Naive B cell (primary cell): ENCODE measurements at regions not wholly inside any gene's neighbourhood (a gene's known extent, or its start where the extent isn't known, plus 50 kb on each side); places are given as distances from the start of the nearest gene placed in this dataset.
A peak's percentile ranks its signal among the peaks of the same experiment; 100 is the strongest.

Experiments
- ATAC-seq, 2 donors: fragments of 150-1000 bp; cut with Tn5 transposase; 2 replicates each; pipeline ENCODE4 v1.10.0; 2021; ENCODE audit warnings: low read depth in 2 of 2, mild to moderate bottlenecking in 2 of 2, moderate library complexity in 2 of 2
- DNase-seq: peaks from one replicate; pipeline ENCODE4 v3.0.0; 2022
- H3K27ac Mint-ChIP-seq, 6 donors: one replicate each; pipeline ENCODE4 v1.8.0; 2020 to 2022; ENCODE audit warnings: mild to moderate bottlenecking in 6 of 6, mixed read lengths in 6 of 6, moderate library complexity in 5 of 6, inconsistent platforms in 2 of 6
- H3K27me3 Mint-ChIP-seq, 3 donors: one replicate each; pipeline ENCODE4 v1.8.0; 2021 to 2022; ENCODE audit warnings: mixed read lengths in 3 of 3, mild to moderate bottlenecking in 1 of 3
- H3K36me3 Mint-ChIP-seq, 2 donors: one replicate each; pipeline ENCODE4 v1.8.0; 2020 to 2022; ENCODE audit warnings: mixed read lengths in 2 of 2, inconsistent platforms in 1 of 2, mild to moderate bottlenecking in 1 of 2
- H3K4me1 Mint-ChIP-seq, 3 donors: one replicate each; pipeline ENCODE4 v1.8.0; 2020 to 2022; ENCODE audit warnings: mixed read lengths in 3 of 3, inconsistent platforms in 1 of 3, mild to moderate bottlenecking in 1 of 3, moderate library complexity in 1 of 3
- H3K4me3 Mint-ChIP-seq, 8 donors: one replicate each; pipeline ENCODE4 v1.8.0; 2020 to 2022; ENCODE audit warnings: mild to moderate bottlenecking in 8 of 8, mixed read lengths in 8 of 8, moderate library complexity in 8 of 8, inconsistent platforms in 2 of 8
- H3K9me3 Mint-ChIP-seq, 7 donors: one replicate each; pipeline ENCODE4 v1.8.0; 2020 to 2022; ENCODE audit warnings: mixed read lengths in 7 of 7, mild to moderate bottlenecking in 5 of 7, inconsistent platforms in 2 of 7, moderate library complexity in 1 of 7

DNA sequence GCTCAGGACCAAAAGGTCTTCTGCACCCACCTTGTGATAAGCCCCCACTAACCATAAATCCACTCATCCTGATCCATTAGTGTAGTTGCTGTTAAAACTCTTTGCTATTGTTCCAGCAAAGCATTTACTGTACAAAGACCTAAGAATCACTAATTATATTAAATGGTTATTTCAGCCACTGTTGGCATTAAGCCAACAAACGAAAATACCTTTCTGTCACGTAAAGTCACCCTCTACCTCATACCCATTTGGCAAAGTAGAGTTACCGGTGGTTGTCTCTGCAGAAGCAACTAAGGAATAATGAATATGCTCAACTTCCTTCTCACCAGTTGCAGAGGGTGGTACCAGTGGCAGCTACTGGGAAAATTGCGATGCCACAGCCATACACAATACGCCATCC lies 224.5 kb downstream of the SP3 start:
- DNase-seq = no peak
- no peaks in the 10 kb centered on the region for H3K36me3 Mint-ChIP-seq
- H3K27me3 Mint-ChIP-seq = peaks cover 10 to 37% (median 32%) of the 10 kb centered on the region in 3 donors
- H3K9me3 Mint-ChIP-seq = peaks cover 2 to 10% (median 4%) of the 10 kb centered on the region in 7 donors
- no peak overlapping the region for H3K27ac Mint-ChIP-seq
- ATAC-seq = no peak
- H3K4me1 Mint-ChIP-seq = no peaks in the 10 kb centered on the region
- H3K4me3 Mint-ChIP-seq = no peak overlapping the region

- no peak for ATAC-seq
- no peaks in the 10 kb centered on the region for H3K36me3 Mint-ChIP-seq
- no peak overlapping the region for H3K27ac Mint-ChIP-seq
- peaks cover 16 to 43% (median 36%) of the 10 kb centered on the region in 3 donors for H3K27me3 Mint-ChIP-seq
- no peak for DNase-seq
- peaks cover 2 to 10% (median 4%) of the 10 kb centered on the region in 7 donors for H3K9me3 Mint-ChIP-seq
- no peak overlapping the region for H3K4me3 Mint-ChIP-seq
- H3K4me1 Mint-ChIP-seq = no peaks in the 10 kb centered on the region
Measured at GRCh38 chr2:173741759-173742158, 223.4 kb downstream of the SP3 start.

DNA sequence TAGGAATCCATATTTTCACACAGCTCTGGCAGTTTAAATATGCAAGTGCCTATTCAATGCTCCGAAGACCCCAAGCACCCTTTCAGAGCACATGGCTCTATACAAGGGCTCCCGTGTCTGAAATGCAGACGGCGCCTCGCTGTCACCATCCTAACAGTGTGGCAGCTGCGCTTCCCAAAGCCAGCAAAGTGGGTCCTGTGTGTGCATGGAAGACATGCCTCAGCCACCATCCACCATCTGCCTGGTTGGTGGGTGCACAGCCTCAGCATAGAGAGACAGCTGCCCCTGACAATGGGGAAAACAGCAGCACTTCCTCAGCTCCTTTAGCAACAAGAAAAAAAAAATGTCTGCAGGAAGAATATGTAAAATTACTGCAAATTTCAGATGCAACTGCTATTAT lies 218.1 kb downstream of the SP3 start:
- no peak for DNase-seq
- H3K27ac Mint-ChIP-seq = peak overlapping the region in 1 of 6 donors; percentile 19
- no peak for ATAC-seq
- H3K9me3 Mint-ChIP-seq = peaks cover 0 to 2% (median 0%) of the 10 kb centered on the region in 7 donors
- H3K36me3 Mint-ChIP-seq = no peaks in the 10 kb centered on the region
- peaks cover 21 to 48% (median 35%) of the 10 kb centered on the region in 3 donors for H3K27me3 Mint-ChIP-seq
- H3K4me1 Mint-ChIP-seq = no peaks in the 10 kb centered on the region
- H3K4me3 Mint-ChIP-seq = no peak overlapping the region

DNA sequence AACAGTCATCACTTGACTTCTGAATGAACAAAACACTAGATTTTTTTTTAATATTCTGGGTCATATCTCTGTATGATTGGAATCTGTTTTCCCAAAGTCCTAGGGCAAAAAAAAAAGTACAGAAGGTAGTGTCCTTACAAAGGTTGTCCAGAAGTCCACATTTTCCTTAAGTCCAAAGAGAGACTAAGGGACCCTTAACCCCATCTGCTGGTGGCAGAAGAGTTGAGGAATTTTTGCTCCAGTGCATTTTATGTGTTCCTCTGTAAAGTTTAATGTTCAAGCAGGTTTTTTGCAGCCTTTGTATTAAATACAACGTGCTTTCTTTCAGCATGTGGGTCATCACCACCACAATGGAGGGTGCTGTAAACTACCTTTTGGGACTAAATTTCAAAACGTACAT lies 215.9 kb downstream of the SP3 start:
- DNase-seq (no peak), ATAC-seq (no peak)
- H3K27ac Mint-ChIP-seq = no peak overlapping the region
- no peak overlapping the region for H3K4me3 Mint-ChIP-seq
- H3K36me3 Mint-ChIP-seq = no peaks in the 10 kb centered on the region
- H3K4me1 Mint-ChIP-seq = no peaks in the 10 kb centered on the region
- H3K27me3 Mint-ChIP-seq = peaks cover 12 to 30% (median 14%) of the 10 kb centered on the region in 3 donors
- peaks cover 0 to 2% (median 0%) of the 10 kb centered on the region in 7 donors for H3K9me3 Mint-ChIP-seq

DNA sequence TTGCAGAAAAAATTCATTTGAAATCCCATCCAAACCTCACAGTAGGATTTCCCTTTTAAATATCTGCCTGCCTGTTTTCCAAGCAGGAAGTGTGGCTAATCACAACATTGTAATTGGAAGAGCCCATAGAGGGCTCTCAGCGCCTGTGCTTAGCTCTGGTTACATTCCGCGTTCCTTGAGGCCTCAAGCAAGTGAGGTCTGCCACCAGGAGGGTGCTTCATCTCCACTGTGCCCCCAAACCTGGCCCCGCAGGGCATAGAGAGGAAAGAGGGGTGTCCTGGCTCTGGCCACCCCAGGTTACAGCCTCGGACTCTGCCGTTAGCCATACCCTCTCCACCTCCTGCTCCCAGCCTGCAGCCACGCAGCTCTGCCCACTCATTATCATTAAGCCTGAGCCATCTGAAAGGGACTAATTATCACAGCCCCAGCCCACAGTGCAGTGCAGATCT lies 214.8 kb downstream of the SP3 start:
- H3K9me3 Mint-ChIP-seq = peaks cover 0 to 2% (median 0%) of the 10 kb centered on the region in 7 donors
- H3K27ac Mint-ChIP-seq = no peak overlapping the region
- no peaks in the 10 kb centered on the region for H3K36me3 Mint-ChIP-seq
- H3K4me1 Mint-ChIP-seq = no peaks in the 10 kb centered on the region
- H3K27me3 Mint-ChIP-seq = peaks cover 11 to 35% (median 20%) of the 10 kb centered on the region in 3 donors
- DNase-seq = no peak
- no peak overlapping the region for H3K4me3 Mint-ChIP-seq
- no peak for ATAC-seq

GRCh38 chr2:173750831-173751230 lies 214.3 kb downstream of the SP3 start:
- no peak overlapping the region for H3K4me3 Mint-ChIP-seq
- peaks cover 0 to 2% (median 0%) of the 10 kb centered on the region in 7 donors for H3K9me3 Mint-ChIP-seq
- H3K36me3 Mint-ChIP-seq = no peaks in the 10 kb centered on the region
- no peak for ATAC-seq
- no peak overlapping the region for H3K27ac Mint-ChIP-seq
- DNase-seq = no peak
- no peaks in the 10 kb centered on the region for H3K4me1 Mint-ChIP-seq
- peaks cover 11 to 32% (median 20%) of the 10 kb centered on the region in 3 donors for H3K27me3 Mint-ChIP-seq

- ATAC-seq (no peak), DNase-seq (no peak)
- H3K27me3 Mint-ChIP-seq = peaks cover 6 to 32% (median 20%) of the 10 kb centered on the region in 3 donors
- H3K4me1 Mint-ChIP-seq = no peaks in the 10 kb centered on the region
- no peak overlapping the region for H3K4me3 Mint-ChIP-seq
- H3K27ac Mint-ChIP-seq = no peak overlapping the region
- H3K36me3 Mint-ChIP-seq = no peaks in the 10 kb centered on the region
- H3K9me3 Mint-ChIP-seq = peaks cover 0 to 2% (median 0%) of the 10 kb centered on the region in 7 donors
Measured at GRCh38 chr2:173751245-173751975, 213.8 kb downstream of the SP3 start.

DNA sequence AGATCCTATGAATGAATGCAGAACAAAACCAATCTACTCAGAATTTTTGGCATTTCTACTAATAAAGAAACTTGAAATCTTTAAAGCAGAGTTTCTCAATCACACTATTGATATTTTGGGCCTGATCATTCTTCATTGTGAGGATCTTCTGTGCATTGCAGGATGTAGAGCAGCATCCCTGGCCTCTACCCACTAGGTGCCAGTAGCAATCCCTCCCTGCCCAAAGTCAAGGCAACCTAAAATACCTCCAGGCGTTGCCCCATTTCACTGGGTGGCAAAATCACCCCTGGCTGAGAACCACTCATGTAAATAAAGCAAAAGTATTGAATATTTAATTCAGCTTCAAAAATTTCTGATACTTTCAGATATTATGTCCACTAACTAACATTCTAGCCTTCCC lies 213.0 kb downstream of the SP3 start:
- H3K27me3 Mint-ChIP-seq = peaks cover 4 to 25% (median 20%) of the 10 kb centered on the region in 3 donors
- H3K4me3 Mint-ChIP-seq = no peak overlapping the region
- ATAC-seq = peak in 1 of 2 donors; percentile 25
- peaks cover 0 to 2% (median 0%) of the 10 kb centered on the region in 7 donors for H3K9me3 Mint-ChIP-seq
- H3K36me3 Mint-ChIP-seq = no peaks in the 10 kb centered on the region
- no peak for DNase-seq
- no peaks in the 10 kb centered on the region for H3K4me1 Mint-ChIP-seq
- H3K27ac Mint-ChIP-seq = peak overlapping the region in 1 of 6 donors; percentile 50

GRCh38 chr2:173753441-173753840 lies 211.7 kb downstream of the SP3 start:
- Mint-ChIP-seq H3K36me3 (no peaks in the 10 kb centered on the region), H3K4me3 (no peak overlapping the region), H3K27ac (no peak overlapping the region), H3K27me3 (peaks cover 4 to 33% (median 20%) of the 10 kb centered on the region in 3 donors), H3K4me1 (no peaks in the 10 kb centered on the region), H3K9me3 (peaks cover 0 to 2% (median 0%) of the 10 kb centered on the region in 7 donors)
- DNase-seq (no peak), ATAC-seq (no peak)

GRCh38 chr2:173754165-173754564 lies 211.0 kb downstream of the SP3 start:
- no peak overlapping the region for H3K27ac Mint-ChIP-seq
- no peaks in the 10 kb centered on the region for H3K36me3 Mint-ChIP-seq
- H3K9me3 Mint-ChIP-seq = peaks cover 0 to 2% (median 0%) of the 10 kb centered on the region in 7 donors
- no peaks in the 10 kb centered on the region for H3K4me1 Mint-ChIP-seq
- ATAC-seq (no peak), DNase-seq (no peak)
- H3K27me3 Mint-ChIP-seq = peaks cover 0 to 33% (median 21%) of the 10 kb centered on the region in 3 donors
- no peak overlapping the region for H3K4me3 Mint-ChIP-seq

GRCh38 chr2:173754837-173755236 lies 210.3 kb downstream of the SP3 start:
- Mint-ChIP-seq H3K4me3 (peak overlapping the region in 1 of 8 donors; percentile 3), H3K27ac (no peak overlapping the region), H3K36me3 (no peaks in the 10 kb centered on the region), H3K9me3 (peaks cover 0 to 2% (median 0%) of the 10 kb centered on the region in 7 donors), H3K4me1 (no peaks in the 10 kb centered on the region), H3K27me3 (peaks cover 0 to 38% (median 28%) of the 10 kb centered on the region in 3 donors)
- ATAC-seq (no peak), DNase-seq (no peak)

DNA sequence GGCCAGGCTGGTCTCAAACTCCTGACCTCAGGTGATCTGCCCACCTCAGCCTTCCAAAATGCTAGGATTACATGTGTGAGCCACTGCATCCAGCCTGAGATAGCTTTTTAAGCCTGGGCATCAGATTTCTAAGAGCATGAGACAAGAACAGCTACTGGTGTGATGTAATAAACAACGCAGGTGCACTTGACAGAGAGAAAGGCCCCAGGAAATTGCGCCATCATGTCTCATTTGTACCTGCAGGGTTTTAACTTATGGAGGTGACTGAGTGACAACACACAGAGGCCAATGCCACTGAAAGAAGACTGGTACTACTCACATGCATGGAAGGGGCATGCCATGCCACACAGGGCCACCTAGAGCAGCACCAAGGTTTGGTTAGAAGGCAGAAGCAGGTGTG lies 209.4 kb downstream of the SP3 start:
- no peak for DNase-seq
- Mint-ChIP-seq H3K4me3 (no peak overlapping the region), H3K4me1 (no peaks in the 10 kb centered on the region), H3K9me3 (peaks cover 0 to 1% (median 0%) of the 10 kb centered on the region in 7 donors), H3K27ac (no peak overlapping the region), H3K27me3 (peaks cover 0 to 35% (median 25%) of the 10 kb centered on the region in 3 donors), H3K36me3 (no peaks in the 10 kb centered on the region)
- no peak for ATAC-seq

DNA sequence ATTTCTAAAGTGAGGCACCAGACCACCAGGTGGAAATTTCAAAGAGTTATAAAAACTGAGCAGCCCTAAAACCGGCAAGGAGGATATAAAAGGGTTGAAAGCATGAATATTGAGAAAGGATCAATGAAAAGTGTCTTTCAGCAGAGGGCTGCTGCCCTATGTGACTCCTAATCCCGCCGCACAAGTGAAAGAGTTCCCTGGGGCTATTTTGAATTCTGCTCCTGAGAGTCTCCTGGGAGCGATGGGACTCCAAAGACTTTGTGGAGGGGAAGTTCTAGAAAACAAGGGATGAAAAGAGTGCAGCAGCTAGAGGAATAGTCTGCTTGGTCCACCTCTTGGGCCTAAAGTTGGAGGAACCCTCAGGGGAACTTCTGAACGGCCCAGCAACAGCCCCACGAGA lies 205.2 kb downstream of the SP3 start:
- no peak for ATAC-seq
- peaks cover 4 to 29% (median 21%) of the 10 kb centered on the region in 3 donors for H3K27me3 Mint-ChIP-seq

GRCh38 chr2:173760553-173760952 lies 204.6 kb downstream of the SP3 start:
- Mint-ChIP-seq H3K36me3 (no peaks in the 10 kb centered on the region), H3K9me3 (no peaks in the 10 kb centered on the region), H3K27ac (no peak overlapping the region), H3K4me3 (no peak overlapping the region), H3K4me1 (no peaks in the 10 kb centered on the region), H3K27me3 (peaks cover 4 to 27% (median 18%) of the 10 kb centered on the region in 3 donors)
- DNase-seq (no peak), ATAC-seq (no peak)

More for the DNA sequence above, 205.2 kb downstream of the SP3 start:
- no peaks in the 10 kb centered on the region for H3K36me3 Mint-ChIP-seq
- no peaks in the 10 kb centered on the region for H3K4me1 Mint-ChIP-seq
- no peak overlapping the region for H3K27ac Mint-ChIP-seq
- H3K4me3 Mint-ChIP-seq = no peak overlapping the region
- no peak for DNase-seq
- H3K9me3 Mint-ChIP-seq = no peaks in the 10 kb centered on the region
